GM19397 (cell line): ENCODE measurements at regions not wholly inside any gene's neighbourhood (a gene's known extent, or its start where the extent isn't known, plus 50 kb on each side); places are given as distances from the start of the nearest gene placed in this dataset.
"Not testable (repeated sequence)": the region's sequence is repeated elsewhere in the genome, so short reads cannot be mapped to it uniquely, and the experiment has no call there.

Source experiments
- ATAC-seq: cut with Tn5 transposase; IDR thresholded peaks from one replicate; pipeline ENCODE4 v1.9.1; 2021; ENCODE audit warnings: mild to moderate bottlenecking, moderate library complexity; ENCODE audit not compliant: unreplicated experiment

DNA sequence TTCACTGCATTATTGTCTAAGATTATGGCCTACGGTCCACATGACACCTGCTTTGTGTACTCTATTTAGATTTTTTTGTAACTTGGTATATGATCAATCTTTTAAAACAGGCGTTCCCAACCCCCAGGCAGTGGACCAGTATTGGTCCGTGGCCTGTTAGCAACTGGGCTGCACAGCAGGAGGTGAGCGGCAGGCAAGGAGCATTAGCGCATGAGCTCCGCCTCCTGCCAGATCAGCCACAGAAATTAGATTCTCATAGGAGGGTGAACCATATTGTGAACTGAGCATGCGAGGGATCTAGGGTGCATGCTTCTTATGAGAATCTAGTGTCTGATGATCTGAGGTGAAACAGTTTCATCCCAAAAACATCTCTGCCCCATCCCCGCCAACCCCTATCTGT lies 228.4 kb upstream of the NR5A2 start:
- ATAC-seq: no peak

DNA sequence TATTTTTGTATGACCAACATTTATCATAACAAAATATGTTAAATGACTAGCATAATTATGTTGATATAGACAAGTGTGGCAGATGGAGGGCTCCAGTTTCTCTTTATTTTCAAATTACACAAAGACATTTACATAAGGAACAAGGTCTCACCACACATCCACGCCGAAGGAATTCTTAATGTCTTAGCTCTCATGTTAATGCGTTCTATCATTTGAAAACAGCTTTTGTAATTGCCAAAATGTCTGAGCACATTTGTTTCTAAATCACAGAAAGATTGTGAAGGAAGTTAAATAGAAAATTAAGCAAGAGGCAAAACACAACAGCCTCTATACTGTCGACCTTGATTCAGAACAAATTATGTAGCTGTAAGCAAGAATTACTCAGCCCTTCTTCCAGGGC lies 223.0 kb upstream of the NR5A2 start:
- no peak for ATAC-seq

- no peak for ATAC-seq
Measured at GRCh38 chr1:199808110-199808870, 219.2 kb upstream of the NR5A2 start.

DNA sequence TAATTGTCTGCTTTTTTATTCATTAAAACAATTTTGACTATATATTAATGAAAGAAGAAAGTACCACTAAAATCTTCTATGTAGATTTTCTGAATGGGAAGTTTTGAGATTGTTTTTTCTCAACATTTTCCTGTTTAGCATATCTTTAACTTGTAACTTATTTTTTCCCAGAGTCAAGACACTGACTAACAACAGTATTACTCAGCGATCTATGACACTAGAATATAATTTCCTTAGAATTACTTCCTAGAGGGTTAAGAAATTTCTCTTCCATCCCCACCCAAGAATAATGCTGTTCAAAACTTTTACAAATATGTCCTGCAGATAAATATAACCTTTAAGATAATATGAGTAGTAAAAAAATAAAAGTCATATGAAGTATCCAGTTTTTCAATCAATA lies 218.2 kb upstream of the NR5A2 start:
- ATAC-seq: no peak

- ATAC-seq: no peak
Measured at GRCh38 chr1:199811163-199811562, 216.3 kb upstream of the NR5A2 start.

DNA sequence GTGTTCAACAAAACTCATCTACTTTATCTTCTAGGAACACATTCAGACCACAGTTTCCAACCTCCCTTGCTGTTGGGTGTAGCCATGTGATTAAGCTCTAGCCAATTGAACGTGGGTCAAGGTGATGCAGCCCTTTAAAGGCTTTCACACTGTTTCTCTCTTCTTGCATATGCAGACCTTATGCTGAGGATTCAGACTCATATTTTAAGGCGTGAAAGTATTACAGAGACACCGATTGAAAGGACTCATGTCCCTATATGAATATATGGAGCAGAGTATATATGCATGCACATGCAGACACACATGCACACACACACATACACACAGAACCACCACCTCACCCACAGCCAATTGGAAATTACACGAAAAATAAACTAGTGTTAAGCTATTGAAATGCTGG lies 214.3 kb upstream of the NR5A2 start:
- ATAC-seq: no peak

DNA sequence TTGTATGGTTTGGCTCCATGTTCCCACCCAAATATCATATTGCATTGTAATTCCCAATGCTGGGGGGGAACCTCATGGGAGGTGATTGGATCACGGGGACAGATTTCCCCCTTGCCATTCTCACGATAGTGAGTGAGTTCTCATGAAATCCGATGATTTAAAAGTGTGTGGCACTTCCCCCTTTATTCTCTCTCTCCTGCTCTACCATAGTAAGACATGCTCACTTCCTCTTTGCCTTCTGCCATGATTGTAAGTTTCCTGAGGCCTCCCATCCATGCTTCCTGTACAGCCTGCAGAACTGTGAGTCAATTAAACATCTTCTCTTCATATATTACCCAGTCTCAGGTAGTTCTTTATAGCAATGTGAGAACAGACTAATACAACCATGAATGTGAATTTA lies 211.6 kb upstream of the NR5A2 start:
- no peak for ATAC-seq

- no peak for ATAC-seq
Measured at GRCh38 chr1:199817266-199817665, 210.2 kb upstream of the NR5A2 start.

- no peak for ATAC-seq
Measured at GRCh38 chr1:199821029-199821779, 206.3 kb upstream of the NR5A2 start.

DNA sequence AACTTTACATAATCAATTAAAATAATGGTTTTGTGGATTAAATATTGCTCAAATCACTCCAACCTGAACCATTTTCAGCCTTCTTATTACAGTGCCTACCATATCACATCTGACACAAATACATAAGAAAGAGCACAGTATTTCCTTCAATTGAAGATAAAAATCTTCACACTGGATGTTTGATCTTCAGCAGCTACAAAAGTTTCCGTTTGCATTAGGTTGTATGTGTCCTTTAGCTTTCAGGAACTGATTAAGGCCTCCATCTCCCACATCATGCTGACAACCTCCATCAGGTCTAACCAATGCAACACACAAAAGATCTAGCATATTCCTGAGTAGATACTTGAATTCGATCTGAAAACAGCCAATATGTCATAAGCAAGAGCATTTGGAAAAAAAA lies 195.1 kb upstream of the NR5A2 start:
- no peak for ATAC-seq

GRCh38 chr1:199834711-199835110 lies 192.8 kb upstream of the NR5A2 start:
- no peak for ATAC-seq

DNA sequence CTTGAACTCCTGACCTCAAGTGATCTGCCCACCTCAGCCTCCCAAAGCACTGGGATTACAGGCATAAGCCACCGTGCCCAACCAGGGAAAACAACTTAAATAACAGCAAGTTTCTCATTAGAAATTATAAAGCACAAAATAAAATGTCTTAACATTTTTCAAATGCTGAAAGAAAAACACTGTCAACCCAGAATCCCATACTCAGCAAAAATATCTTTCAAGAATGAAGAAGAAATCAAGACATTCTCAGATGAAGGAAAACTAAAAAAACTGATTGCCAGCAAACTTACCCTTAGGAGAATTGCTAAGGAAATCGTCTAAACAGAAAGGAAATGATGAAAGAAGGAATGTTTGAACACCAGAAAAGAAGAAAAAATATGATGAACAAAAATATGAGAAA lies 191.1 kb upstream of the NR5A2 start:
- ATAC-seq: no peak

DNA sequence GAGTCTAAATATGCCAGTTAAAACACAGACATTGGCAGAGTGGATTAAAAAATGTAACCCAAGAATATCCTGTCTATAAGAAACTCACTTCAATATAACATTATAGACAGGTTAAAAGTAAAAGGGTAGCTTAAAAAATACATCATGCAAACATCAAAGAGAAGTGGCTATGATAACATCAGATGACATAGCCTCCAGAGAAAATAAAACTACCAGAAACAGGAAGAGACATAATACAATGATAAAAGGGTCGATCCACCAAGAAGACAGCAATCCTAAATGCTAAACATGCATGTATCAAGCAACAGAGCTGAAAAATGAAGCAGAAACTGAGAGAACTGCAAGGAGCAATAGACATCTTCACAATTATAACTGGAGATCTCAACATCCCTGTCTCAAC lies 190.2 kb upstream of the NR5A2 start:
- ATAC-seq: no peak

DNA sequence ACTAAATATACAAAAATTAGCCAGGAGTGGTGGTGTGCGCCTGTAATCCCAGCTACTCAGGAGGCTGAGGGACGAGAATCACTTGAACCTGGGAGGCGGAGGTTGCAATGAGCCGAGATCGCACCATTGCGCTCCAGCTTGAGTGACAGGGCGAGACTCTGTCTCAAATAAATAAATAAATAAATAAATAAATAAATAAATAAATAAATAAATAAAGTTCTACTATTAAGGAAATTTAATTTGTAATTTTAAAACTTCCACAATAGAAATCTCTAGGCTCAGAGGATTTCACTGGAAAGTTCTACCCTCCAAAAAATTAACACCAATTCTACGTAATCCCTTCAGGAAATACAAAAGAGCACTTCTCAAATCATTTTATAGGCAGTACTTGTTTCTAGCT lies 187.9 kb upstream of the NR5A2 start:
- not testable (repeated sequence) for ATAC-seq

DNA sequence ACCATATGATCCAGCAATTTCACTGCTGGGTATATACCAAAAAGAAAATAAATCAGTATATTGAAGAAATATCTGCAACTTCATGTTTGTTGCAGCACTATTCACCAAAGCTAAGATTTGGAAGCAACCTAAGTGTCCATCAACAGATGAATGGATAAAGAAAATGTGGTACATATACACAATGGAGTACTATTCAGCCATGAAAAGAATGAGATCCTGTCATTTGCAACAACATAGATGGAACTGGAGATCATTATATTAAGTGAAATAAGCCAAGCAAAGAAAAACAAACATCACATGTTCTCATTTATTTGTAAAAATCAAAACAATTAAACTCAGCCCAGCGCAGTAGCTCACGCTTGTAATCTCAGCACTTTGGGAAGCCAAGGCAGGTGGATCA lies 184.4 kb upstream of the NR5A2 start:
- not testable (repeated sequence) for ATAC-seq

- no peak for ATAC-seq
Measured at GRCh38 chr1:199843861-199844260, 183.6 kb upstream of the NR5A2 start.

GRCh38 chr1:199847021-199847420 lies 180.5 kb upstream of the NR5A2 start:
- ATAC-seq: no peak

DNA sequence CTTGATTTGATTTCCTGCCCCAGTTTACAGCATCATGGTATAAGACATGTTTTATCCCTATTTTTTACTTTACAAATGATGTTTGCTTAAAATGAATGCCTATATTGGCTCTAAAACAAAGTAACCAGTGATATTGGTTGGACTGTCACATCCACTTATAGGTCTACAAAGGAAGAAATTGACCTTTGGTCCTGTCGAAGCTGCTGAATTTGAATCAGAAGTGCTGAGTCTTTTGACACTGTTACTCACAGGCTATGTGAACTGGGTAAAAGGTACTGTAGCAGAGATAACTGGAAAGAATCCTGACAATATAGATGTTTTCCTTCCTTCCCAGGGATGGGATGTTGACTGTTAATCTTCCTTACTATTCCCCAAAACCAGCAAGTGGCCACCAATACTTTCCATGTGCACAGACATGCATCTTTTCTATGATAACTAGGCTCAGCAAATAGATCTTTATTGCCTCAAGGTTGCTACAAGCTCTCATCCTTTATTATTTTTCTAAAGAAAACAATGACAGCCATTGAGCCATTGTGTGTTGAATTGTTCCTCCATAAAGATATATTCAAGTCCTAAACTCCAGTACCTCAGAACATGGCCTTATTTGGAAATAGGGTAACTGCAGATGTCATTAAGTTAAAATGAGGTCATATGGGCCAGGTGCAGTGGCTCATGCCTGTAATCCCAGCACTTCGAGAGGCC lies 175.9 kb upstream of the NR5A2 start:
- no peak for ATAC-seq

DNA sequence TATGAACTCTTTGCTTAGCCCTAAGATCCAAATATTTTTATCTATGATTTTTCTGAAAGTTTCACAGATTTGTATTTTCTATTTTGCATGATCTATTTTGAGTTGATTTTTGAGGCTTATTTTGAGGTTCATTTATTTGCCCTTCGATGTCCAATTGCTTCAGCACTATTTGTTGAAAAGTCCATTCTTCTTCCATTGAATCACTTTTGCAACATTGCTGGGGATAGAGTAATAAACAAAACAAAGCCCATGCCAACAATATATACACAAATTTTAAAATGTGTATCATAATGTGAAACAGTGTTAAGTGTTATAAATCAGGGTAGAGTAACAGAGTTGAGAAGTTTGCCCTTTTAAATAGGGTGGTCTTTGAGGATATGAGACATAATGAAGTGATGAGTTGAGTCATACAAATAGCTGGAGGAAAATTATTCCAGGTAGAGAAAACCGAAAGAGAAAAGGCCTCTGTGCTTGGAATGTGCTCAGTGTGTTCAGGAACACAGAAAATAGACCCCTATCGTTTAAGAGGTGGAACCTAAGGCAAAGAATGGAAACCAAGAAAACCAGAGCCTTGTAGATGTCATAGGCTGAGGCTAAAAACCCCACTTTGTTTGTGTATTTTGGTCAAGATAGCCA lies 172.7 kb upstream of the NR5A2 start:
- no peak for ATAC-seq

- ATAC-seq: no peak
Measured at GRCh38 chr1:199855580-199855979, 171.9 kb upstream of the NR5A2 start.

GRCh38 chr1:199856216-199856780 lies 171.2 kb upstream of the NR5A2 start:
- no peak for ATAC-seq
